Lower lobe of right lung (tissue), 2 donors: ENCODE measurements at regions not wholly inside any gene's neighbourhood (a gene's known extent, or its start where the extent isn't known, plus 50 kb on each side); places are given as distances from the start of the nearest gene placed in this dataset.

Source experiments
- ATAC-seq, 2 donors: fragments of 200-7000 bp; cut with Tn5 transposase; one replicate each; pipeline ENCODE4 v1.9.1; 2020 to 2022; ENCODE audit warnings: mild to moderate bottlenecking in 2 of 2, moderate library complexity in 2 of 2
- DNase-seq: peaks from one replicate; pipeline ENCODE4 v3.0.0-alpha.2; 2020
- H3K27ac ChIP-seq: fragments of 200-600 bp; one replicate; pipeline ENCODE4 v1.8.0; 2022
- H3K27me3 ChIP-seq: fragments of 200-600 bp; one replicate; pipeline ENCODE4 v1.8.0; 2022; ENCODE audit warnings: low read depth
- H3K36me3 ChIP-seq: fragments of 200-600 bp; one replicate; pipeline ENCODE4 v1.8.0; 2022; ENCODE audit warnings: mild to moderate bottlenecking
- H3K4me1 ChIP-seq: fragments of 200-600 bp; one replicate; pipeline ENCODE4 v1.8.0; 2022
- H3K4me3 ChIP-seq: fragments of 200-600 bp; one replicate; pipeline ENCODE4 v1.8.0; 2022; ENCODE audit warnings: mild to moderate bottlenecking
- H3K9me3 ChIP-seq: fragments of 200-600 bp; one replicate; pipeline ENCODE4 v1.8.0; 2022
- intact Hi-C: fragments of 100-400 bp; cut with DNase I; formaldehyde crosslinking; loops from one replicate; pipeline ENCODE4 v1.11.0; 2022
- TF ChIP-seq, protein P1 (sequence below): fragments of 200-600 bp; IDR thresholded peaks from one replicate; pipeline ENCODE4 v1.8.0; 2022; ENCODE audit warnings: antibody characterized with exemption, mild to moderate bottlenecking
- donor health status: DM: no; HTN: yes; CAD: no; lungs with severe emphysema.

DNA sequence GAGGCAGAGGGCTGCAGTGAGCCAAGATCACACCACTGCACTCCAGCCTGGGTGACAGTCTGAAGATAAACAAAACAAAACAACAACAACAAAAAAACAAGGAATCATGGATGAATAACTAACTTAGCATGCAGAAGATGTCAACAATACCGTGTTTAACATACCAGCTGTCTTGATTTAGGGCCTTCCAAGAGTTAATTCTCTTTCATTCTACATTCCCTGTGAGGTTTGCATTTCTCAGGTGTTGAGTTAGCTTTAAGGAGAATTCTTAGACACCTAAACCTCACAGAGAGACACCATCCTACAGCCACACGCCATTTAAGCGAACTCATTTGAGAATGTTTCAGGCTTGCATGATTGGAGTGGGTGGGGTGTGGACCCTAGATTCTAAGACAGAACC, 363.1 kb upstream of the RUNX1 start:
- Histone ChIP-seq H3K4me3 (no peak overlapping the region), H3K27ac (no peak overlapping the region), H3K4me1 (no peaks in the 10 kb centered on the region), H3K36me3 (no peaks in the 10 kb centered on the region), H3K27me3 (no peaks in the 10 kb centered on the region), H3K9me3 (no peaks in the 10 kb centered on the region)
- DNase-seq: no peak
- ATAC-seq: no peak
- intact Hi-C loops: no loop called here
- TF ChIP-seq, protein P1, sequence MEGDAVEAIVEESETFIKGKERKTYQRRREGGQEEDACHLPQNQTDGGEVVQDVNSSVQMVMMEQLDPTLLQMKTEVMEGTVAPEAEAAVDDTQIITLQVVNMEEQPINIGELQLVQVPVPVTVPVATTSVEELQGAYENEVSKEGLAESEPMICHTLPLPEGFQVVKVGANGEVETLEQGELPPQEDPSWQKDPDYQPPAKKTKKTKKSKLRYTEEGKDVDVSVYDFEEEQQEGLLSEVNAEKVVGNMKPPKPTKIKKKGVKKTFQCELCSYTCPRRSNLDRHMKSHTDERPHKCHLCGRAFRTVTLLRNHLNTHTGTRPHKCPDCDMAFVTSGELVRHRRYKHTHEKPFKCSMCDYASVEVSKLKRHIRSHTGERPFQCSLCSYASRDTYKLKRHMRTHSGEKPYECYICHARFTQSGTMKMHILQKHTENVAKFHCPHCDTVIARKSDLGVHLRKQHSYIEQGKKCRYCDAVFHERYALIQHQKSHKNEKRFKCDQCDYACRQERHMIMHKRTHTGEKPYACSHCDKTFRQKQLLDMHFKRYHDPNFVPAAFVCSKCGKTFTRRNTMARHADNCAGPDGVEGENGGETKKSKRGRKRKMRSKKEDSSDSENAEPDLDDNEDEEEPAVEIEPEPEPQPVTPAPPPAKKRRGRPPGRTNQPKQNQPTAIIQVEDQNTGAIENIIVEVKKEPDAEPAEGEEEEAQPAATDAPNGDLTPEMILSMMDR: no peak

DNA sequence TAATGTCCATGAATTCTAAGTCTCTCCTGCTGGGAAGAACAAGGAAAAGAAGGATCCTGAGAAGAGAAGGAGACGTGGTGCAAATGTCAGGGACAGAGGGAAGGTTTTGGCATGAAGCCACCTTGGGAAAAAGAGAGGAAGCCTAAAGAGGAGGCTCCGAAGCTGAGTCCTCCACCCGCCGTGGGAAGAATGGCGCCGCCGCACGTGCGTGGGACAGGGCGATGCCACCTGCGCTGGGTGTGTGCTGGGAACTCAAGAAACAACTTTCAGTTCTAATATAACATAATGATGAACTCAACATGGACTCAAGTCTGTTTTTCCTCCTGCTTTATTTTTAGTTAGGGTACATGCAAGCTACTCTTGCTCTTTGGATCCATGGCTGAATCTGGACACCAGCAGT, 362.3 kb upstream of the RUNX1 start:
- DNase-seq (no peak), ATAC-seq (no peak)
- no peaks in the 10 kb centered on the region for H3K36me3 ChIP-seq
- no peak overlapping the region for H3K27ac ChIP-seq
- TF ChIP-seq, protein P1: no peak
- H3K9me3 ChIP-seq: no peaks in the 10 kb centered on the region
- no peaks in the 10 kb centered on the region for H3K27me3 ChIP-seq
- intact Hi-C loops: no loop called here
- H3K4me3 ChIP-seq: no peak overlapping the region
- H3K4me1 ChIP-seq: no peaks in the 10 kb centered on the region

DNA sequence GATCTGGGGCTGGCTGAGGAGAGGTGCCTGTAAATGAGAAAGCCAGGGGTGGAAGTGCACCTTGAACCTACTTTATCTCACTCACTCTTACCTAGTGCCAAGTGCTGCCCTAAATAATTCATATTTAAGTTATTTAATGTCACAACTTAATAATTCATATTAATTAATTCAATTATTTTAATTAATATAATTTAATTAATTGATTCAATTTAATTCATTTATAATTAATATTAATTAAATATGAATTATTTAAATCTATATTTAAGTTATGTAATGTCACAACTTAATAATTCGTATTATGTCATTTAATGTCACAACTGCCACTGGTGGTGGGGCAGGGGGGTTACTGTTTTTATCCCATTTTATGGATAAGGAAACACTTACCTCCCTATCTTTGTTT, 361.6 kb upstream of the RUNX1 start:
- no peaks in the 10 kb centered on the region for H3K27me3 ChIP-seq
- TF ChIP-seq, protein P1: no peak
- no peak overlapping the region for H3K4me3 ChIP-seq
- H3K4me1 ChIP-seq: no peaks in the 10 kb centered on the region
- ATAC-seq (no peak), DNase-seq (no peak)
- intact Hi-C loops: no loop called here
- no peaks in the 10 kb centered on the region for H3K9me3 ChIP-seq
- H3K27ac ChIP-seq: no peak overlapping the region
- no peaks in the 10 kb centered on the region for H3K36me3 ChIP-seq

DNA sequence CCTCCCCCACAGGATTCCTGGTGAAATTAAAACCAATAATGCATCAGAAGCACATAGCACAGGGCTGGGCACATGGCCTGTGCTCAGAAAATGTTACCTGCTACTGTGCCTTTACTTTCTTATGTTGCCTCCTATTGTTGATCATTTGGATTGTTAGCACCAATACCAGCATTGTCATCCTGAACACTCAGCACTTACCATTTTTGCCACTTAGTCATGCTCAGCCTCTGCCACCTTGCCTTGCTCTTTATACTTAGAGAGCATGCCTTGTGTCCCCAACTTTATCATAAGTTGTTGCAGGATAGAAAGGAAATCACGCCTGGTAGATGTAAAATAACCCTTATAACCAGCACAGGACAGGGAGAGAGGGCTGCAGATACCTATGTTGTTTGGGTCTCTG, 361.0 kb upstream of the RUNX1 start:
- H3K9me3 ChIP-seq: no peaks in the 10 kb centered on the region
- no peak overlapping the region for H3K4me3 ChIP-seq
- DNase-seq: no peak
- TF ChIP-seq, protein P1: no peak
- H3K36me3 ChIP-seq: no peaks in the 10 kb centered on the region
- H3K4me1 ChIP-seq: no peaks in the 10 kb centered on the region
- H3K27me3 ChIP-seq: no peaks in the 10 kb centered on the region
- no peak for ATAC-seq
- no peak overlapping the region for H3K27ac ChIP-seq
- intact Hi-C loops: no loop called here

DNA sequence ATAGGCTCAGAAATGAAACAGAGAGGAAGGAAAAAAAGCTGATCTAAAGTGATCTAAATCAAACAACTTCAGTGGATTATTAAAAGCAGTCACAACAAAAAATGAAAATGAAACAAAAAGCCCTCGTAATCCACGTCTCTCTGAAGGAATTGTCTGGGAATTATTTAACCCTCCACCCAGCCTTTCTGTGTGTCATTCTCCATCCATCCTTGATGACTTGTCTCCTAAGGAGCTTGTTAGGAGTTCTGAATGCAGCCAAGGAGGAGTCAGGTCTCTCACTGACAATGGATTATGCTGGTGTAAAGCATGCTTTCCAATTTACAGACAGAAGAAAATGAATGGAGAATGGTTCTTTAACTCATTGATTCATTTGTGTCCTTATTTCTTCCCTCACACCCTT, 359.3 kb upstream of the RUNX1 start:
- intact Hi-C loops: no loop called here
- no peaks in the 10 kb centered on the region for H3K9me3 ChIP-seq
- ATAC-seq (no peak), DNase-seq (no peak)
- no peak overlapping the region for H3K4me3 ChIP-seq
- H3K27me3 ChIP-seq: no peaks in the 10 kb centered on the region
- no peaks in the 10 kb centered on the region for H3K4me1 ChIP-seq
- TF ChIP-seq, protein P1: no peak
- H3K36me3 ChIP-seq: no peaks in the 10 kb centered on the region
- H3K27ac ChIP-seq: peak overlapping the region; percentile 26

DNA sequence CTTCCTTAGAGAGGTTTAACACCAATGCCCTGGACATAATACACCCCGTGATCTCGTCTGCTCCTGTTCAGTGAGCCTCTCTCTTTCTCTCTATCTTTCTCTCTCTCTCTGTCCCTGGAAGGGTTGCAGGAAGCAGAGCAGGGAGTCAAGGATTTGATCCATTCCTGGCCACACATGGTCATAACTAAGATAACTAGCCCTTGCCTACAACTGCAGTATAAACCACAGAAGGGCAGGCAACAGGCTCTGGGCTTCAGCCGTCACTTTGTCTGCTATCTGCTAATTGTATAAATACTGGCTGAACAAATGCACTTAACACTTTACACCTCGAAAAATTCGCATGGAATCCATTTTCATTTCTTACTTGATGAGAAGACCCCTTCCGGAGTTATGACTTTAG, 357.5 kb upstream of the RUNX1 start:
- intact Hi-C loops: no loop called here
- DNase-seq: no peak
- Histone ChIP-seq H3K4me3 (no peak overlapping the region), H3K36me3 (no peaks in the 10 kb centered on the region), H3K27ac (no peak overlapping the region), H3K9me3 (no peaks in the 10 kb centered on the region), H3K4me1 (no peaks in the 10 kb centered on the region), H3K27me3 (no peaks in the 10 kb centered on the region)
- TF ChIP-seq, protein P1: no peak
- no peak for ATAC-seq
